ENCODE measurements at regions not wholly inside any gene's neighbourhood (a gene's known extent, or its start where the extent isn't known, plus 50 kb on each side); places are given as distances from the start of the nearest gene placed in this dataset.
A peak's percentile ranks its signal among the peaks of the same experiment; 100 is the strongest.
"Not testable (repeated sequence)": the region's sequence is repeated elsewhere in the genome, so short reads cannot be mapped to it uniquely, and the experiment has no call there.

DNA sequence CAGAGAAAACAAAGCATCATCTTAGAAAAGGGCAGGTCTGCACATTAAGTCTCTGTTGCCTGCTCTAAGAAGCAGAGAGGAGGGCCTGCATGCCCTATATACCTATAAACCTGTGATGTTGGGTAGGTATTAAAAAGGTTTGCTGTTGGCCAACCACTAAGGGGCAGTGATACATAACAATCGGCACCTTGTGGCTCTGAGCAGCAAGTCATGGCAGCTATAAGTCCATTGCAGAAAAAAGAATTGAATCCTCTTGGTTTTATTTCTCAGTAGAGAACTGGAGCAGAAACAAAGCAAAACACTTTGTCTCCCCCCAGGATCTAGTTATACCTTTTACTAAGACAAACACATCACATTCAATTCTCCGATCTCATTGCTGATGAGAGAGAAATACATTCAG lies 1364.4 kb downstream of the STIM2 start:
- DNase-seq (ENCODE audit: low read depth), result peak; percentile 71

DNA sequence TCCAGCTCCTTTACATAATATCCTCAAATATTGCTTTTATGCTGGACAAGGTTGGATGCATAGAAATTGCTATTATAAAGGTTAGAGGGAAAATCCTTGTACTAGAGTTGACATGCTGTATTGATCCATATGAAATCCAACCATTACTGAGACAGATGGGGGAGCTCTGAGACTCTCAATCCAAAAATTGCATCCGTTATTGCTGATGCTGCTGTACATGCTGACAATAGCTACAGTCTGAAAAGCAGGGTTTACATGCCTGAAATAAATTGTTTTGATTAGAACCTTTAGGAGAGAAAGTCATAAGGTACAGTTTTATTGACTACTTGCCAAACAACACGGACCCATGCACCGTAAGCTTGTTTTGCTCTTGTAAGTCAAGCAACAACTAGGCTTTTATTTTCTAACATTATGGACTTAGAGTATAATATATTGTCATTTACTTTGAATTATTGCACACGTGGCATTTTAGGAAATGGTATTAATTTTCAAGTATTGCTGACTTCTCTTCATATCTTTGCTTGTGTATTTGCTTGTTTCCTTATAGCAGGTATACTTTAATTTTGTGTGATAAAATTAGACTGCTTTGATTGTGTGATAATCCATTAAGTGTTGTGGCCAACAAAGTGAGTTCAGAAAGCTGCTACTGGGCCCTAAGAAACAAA lies 1365.2 kb downstream of the STIM2 start:
- DNase-seq (ENCODE audit: low read depth), result peak; percentile 36

DNA sequence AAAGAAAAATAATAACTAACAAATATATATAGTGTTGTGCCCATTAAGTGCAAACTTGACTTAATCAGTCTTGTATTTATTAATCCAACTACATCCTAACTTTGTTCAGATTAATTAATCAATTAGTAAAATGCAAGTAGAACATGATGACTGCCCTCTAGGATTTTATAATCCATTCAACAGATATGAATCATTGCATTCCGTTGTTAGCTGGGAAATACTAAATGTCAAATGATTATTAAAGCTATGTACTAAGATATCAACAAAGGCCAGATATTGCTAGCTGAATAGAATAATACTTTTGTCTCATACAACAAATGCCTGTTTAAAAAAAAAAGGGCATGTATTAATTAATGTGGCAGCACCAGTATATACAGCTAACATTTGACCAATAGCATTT lies 1366.3 kb downstream of the STIM2 start:
- no peak for DNase-seq (ENCODE audit: low read depth)

DNA sequence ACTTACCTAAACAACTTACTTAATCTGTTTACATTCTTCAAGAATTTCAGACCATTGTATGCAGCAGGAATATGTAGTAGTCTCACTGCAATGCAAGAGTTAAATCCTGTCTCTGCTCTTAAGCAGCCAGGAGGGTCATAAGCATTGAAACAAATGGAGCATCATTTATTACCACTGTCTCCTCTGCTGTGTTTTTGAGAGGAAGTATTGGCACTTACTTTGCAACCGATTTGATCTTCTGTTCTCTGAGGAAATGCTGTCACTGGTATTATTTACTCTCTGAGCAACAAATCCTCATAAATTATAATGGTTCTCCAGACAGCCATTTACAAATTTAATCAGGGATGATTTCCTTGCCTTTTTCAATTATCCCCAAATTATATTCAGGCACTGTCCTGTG lies 1367.1 kb downstream of the STIM2 start:
- no peak for DNase-seq (ENCODE audit: low read depth)

DNA sequence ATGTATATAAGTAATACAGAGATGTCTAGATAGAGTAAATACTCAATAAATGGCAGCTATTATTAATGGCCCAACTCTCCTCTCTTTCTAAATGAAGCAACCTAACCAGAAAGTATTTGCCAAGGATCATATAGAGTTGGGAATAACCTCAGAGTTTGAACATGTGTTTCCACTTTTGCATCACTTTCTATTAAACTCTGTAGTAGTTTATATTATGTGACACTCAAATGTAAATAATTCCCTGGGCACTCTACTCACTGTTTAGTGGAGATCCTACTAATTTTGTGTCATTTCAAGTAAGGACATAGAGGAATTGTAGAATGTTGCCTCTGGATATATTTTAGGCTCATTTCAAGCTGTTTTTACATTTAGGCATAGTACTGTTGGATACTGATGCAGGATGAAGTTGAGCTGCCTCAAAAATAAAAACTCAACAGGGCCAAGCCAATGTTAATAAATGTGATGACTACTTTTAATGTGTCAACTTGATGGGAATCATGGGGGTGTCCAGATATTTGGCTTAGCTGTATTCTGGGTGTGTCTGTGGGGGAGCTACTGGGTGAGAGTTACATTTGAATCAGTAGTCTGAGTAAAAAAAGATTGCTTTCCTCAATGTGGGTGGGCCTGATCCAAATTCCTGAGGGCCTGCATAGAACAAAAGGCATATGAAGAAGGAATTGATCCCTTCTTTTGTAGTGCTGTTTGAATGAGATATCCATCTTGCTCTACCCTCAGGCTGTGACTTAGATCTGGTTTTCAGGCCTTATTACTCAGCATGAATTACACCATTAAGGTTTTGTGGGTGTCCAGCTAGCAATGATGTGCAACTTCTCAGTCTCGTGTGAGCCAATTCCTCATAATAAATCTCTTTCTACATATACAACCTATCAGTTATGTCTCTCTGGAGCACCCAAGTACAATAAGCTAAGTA lies 1368.2 kb downstream of the STIM2 start:
- DNase-seq (ENCODE audit: low read depth), result peak; percentile 63

DNA sequence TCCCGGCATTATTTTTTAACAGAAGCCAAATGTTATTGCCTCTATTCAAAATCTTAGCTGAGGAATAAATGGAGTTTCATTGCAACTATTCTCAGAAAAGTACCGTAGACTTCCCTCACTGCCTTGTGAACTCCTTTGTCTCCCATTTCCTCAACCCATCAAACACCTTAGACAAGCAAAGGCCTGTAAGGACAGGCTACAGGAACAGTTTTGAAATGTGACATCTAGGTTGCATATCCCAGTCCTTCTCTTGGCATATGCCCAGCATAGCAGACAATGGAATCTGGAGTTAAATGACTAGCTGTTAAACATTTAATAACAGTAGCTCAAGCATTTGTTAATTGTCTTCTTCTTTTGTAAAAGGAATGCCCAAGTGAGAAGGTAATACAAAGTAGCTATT lies 1371.7 kb downstream of the STIM2 start:
- DNase-seq (ENCODE audit: low read depth), result no peak

DNA sequence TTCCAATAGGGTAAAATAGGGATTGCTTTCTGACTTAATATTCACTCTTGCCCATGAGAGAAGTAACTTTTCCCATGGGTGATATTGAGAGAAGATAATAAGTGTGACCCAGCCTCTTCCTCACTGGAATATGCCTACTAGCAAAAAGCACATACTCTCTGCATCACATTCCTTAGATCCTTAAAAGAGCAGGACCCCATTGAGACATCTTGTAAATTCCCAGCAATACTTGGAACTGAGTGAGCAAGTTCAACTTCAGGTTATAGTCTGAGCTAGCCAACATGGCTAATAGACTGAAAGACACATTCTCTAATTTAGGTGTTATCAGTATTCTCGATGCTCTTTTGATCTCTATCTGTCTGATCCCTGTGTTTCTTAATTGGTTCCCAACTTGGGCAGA lies 1372.3 kb downstream of the STIM2 start:
- peak; percentile 69 for DNase-seq (ENCODE audit: low read depth)

DNA sequence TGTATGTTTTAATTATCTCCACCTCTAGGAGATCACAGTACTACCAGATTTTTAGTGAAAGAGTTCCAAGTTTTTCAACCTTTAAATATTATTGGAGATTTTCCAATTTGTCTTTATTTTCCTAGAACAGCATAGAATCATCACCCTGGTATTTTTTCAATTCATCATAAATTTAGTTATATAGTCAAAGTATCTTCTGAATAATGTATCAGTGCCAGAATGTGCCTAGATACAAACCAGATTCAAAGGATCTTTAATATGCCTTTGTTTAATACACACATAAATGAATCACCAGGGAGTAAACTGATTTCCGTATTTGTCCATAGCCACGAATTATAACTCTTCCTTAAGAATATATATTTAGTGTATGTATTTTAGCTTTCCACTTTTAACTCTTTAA lies 1373.1 kb downstream of the STIM2 start:
- no peak for DNase-seq (ENCODE audit: low read depth)

DNA sequence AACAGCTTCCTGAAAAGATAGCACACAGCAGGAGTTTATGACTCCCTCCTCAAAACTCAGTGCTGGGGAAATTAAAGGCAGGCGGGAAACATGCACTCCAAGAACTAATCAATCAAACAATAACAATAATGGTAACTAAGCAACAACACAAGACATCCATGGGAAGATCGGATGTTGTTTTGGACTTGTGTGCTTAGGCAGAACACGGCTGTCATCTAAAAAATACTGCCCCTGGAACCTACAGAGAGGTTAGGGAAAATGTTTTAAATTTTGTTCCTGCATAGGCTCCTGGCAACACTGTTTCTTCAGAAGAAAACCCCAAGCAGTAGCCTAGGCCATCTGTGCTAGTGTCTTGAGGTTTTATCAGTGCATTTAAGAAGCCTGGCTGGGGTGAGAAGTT lies 1378.2 kb downstream of the STIM2 start:
- DNase-seq (ENCODE audit: low read depth), result no peak

DNA sequence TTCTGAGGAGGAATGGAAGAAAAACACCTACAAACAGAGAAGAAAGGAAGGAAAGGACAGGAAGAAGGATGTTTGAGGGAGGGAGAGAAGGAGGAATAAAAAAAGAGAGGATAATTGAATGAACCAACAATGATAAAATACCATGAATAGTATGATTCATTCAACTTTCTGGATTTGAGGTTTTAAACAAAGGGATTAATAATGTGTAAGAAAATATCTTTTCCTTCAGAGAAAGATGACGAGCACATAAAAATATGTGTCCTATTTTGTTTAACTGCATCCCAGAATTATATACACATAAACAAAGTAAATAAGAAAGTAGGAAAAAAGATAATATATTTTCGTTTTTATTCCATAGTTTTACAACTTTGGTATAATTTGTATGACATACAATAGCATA lies 1380.4 kb downstream of the STIM2 start:
- DNase-seq (ENCODE audit: low read depth), result peak; percentile 23

DNA sequence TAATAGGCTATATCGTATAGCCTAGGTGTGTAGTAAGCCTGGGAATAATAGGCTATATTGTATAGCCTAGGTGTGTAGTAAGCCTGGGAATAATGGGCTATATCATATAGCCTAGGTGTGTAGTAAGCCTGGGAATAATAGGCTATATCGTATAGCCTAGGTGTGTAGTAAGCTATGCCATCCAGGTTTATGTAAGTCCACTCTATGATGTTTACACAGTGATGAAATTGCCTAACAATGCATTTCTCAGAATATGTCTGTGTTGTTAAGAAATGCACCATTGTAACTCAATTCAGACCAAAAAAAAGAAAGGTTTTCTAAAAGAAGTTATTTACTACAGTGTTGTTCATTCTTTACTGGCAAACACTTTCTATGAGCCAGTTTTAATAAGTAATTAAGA lies 1387.2 kb downstream of the STIM2 start:
- DNase-seq (ENCODE audit: low read depth), result no peak

DNA sequence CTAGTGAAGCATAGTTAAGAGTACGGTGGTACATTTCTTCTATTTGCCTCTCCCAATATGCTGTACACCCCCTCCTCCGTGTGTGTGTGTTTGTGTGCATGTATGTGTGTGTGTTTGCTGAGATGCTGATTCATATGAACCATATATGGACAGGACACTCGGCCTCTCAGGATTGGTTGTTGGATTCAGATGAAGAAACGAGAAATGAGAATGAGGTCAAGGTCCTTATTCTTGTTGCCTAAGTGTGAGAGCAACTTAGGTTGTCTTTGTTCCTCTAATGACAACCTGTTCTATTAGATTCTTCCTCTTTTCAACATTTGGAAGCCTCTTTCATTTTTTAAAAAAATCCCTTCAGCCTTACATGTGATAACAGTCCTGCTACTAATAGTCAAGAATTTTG lies 1387.6 kb downstream of the STIM2 start:
- no peak for DNase-seq (ENCODE audit: low read depth)

DNA sequence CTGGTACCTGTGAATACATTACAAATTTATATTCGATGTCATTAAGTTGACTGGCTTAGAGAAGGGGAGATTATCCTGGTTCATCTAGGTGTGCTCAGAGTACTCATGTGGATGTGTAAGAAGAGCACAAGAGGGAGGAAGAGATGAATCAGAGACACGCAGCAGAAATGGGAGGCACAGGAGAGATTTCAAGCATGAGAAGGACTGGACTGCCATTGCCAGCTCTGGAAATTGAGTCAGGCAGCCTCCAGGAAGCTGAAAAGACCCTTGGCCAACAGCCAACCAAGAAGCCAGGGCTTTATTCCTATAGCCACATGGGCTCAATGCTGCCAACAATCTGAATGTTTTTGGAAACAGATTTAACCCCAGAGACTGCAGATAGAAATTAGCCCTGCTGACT lies 1390.0 kb downstream of the STIM2 start:
- DNase-seq (ENCODE audit: low read depth), result no peak

DNA sequence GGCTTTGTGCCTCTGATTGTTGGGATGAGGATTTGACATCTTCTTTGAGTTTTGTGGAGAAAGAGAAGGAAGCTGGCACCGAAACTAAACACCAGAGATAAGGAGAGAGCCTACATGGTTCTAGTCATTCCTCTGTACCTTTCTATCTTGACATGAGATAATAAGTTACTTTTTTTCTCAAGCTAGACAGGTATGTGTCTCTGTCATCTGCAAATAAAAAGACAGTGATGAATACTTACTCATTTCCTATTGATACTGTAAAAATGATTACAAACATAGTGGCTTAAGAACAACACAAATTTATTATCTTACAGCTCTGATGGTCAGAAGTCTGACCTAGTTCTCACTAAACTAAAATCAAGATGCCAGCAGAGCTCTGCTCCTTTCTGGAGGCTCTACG lies 1391.2 kb downstream of the STIM2 start:
- no peak for DNase-seq (ENCODE audit: low read depth)

DNA sequence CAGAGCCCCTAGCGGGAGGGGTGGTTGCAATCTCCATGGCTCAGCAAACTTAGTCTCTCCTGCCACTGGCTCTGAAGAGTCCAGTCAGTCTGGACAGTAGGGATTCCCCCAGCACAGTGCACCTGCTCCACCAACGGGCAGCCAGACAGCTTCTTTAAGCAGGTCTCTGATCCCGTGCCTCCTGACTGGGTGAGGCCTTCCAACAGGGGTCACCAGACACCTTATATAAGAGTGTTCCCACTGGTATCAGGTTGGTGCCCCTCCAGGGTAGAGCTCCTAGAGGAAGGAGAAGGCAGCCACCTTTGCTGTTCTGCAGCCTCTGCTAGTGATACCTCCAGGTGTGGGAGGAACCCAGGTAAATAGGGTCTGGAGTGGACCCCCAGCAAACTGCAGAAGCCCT lies 1393.4 kb downstream of the STIM2 start:
- no peak for DNase-seq (ENCODE audit: low read depth)

DNA sequence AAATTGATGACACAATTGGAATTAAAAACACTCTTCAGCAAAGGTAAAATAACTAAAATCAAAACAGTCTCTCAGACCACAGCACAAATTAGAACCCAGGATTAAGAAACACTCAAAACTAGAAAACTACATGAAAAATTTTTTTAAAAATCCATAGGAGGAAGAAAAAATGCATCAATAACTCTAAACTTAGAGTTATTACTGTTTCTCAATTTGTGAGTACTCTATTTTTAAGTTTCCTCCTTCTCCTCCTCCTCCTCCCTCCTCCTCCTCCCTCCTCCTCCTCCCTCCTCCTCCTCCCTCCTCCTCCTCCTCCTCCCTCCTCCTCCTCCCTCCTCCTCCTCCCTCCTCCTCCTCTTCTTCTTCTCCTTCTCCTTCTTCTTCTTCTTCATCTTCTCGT lies 1395.7 kb downstream of the STIM2 start:
- DNase-seq (ENCODE audit: low read depth), result no peak

DNA sequence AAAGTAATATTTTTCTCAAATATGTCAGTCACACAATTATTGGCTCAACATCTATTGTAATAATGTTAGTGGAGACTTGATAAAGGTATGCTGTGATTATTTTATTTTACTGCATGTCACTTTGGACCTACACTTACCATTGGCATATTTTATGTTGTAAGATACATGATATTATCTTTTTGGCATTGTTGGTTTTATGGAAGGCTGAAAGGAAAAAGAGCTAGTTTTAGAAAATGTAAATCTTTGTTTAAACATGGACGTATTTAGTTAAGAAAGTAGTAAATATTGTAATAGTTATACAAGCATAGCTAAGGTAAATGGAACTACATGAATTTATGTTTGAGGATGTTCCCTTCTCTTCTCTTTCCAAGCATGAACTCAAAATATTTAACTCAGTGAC lies 1399.3 kb downstream of the STIM2 start:
- DNase-seq (ENCODE audit: low read depth), result no peak

DNA sequence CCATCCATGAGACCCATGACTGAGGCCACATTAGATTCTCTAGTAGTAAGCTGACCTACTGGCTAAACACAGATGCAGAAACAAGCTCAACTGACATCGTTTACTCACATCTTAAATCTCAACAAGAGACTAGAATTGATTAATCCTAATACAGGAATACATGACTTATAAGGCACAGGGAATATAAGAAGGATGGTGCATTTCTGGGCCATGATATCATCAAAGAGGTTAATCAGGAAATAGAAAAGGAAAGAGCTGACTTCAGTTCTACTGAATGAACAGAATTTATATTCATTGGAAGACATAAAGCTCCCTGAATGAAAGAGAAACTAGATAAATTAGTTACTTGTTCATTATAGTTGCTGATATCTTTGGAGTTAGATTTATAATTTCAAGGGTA lies 1406.5 kb downstream of the STIM2 start:
- DNase-seq (ENCODE audit: low read depth), result peak; percentile 23

DNA sequence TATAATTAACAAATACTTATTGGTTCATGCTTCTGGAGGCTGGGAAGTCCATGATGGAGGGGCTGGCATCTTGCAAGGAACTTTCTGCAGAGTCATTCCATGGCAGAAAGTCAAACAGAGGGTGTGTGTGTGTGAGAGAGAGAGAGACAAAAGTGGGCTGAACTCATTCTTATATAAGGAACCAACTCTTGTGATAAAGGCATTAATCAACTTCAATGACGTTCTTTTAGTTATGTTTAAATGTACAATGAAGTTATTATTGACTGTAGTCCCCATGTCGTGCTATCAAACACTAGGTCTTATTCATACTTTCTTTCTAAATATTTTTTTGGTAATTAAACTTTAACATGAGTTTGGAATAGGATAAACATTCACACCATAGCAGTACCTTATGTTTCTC lies 1408.8 kb downstream of the STIM2 start:
- DNase-seq (ENCODE audit: low read depth), result no peak

DNA sequence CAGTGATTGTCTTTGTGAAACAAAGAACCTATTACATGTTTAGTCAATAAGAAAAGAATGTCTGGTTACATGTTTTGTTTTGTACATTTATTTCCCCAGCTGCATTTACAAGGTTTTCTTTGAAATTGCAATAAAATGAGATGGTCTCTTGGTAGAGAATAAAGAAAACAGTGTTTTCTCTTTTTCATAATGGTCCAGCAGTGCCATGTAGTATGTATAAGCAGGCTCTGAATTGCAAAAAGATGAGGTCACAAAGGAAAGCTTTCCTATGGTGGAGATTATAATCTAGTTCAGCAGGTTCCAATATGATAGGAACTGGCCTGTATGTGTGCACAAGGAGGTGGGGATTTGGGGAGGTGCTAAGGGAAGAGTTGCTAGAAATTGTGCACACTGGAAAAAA lies 1417.3 kb downstream of the STIM2 start:
- DNase-seq (ENCODE audit: low read depth), result peak; percentile 31

DNA sequence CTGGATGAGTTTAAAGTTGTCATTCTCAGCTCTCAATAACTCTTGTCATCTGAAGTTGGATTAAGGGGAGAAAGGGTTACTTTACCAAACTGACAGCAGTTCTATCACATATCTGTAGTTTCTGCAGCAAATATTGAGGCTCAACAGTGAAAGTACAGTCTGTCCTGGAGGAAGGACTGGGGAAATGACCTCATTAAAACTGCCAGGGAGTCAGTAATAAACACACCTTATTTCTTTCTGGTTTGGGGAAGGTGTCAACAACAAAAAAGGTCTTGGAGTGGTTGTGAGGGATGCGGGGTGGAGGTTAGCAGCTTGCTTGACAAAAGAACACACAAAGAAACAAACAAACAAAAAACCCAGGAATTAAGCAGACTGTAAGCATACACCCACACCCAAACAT lies 1418.0 kb downstream of the STIM2 start:
- no peak for DNase-seq (ENCODE audit: low read depth)

DNA sequence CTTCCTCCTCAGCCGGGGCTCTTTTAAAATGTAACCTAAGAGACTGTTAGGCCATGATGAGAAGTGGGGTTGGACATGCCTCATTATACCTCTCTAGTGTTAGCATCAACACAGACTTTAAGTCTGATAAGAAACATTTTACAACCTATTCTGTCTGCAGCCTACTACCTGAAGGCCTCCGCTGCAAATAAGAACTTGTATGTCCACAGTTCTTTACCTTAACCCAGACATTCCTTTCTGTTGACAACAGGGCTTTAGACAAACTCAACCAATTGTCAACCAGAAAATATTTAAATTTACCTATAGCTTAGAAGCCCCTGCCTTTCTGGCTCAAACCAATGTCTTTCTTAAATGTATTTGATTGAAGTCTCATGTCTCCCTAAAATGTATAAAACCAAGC lies 1418.6 kb downstream of the STIM2 start:
- no peak for DNase-seq (ENCODE audit: low read depth)

DNA sequence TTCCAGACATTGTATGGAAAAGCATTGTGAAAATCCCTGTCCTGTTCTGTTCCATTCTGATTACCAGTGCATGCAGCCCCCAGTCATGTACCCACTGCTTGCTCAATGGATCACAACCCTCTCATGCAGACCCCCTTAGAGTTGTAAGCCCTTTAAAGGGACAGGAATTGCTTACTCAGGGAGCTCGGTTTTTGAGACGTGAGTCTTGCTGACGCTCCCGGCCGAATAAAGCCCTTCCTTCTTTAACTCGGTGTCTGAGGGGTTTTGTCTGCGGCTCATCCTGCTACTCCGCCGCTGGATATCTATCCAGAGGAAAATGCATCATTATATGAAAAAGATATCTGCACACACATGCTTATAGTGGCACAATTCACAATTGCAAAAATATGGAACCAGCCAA lies 1425.6 kb downstream of the STIM2 start:
- not testable (repeated sequence) for DNase-seq (ENCODE audit: low read depth)

DNA sequence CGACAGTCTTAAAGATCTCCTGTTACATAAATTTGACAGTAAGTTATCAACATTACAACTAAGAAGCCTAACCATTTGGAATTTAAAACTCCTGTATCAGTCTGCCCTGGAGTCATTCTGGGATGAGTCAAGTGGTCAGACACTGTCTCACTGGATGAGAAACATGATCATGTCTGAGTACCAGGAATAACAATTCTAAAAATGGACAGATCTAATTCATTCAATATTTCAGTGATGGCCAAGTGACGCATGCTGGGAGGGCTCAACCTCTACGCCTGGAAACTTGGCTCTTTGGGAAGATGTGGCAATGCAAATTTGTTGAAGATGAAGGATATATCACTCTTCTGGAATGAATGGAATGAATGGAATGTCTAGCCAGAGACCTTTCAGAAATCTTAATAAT lies 1427.2 kb downstream of the STIM2 start:
- peak; percentile 100 for DNase-seq (ENCODE audit: low read depth)
